Naive B cell (primary cell): ENCODE measurements at regions not wholly inside any gene's neighbourhood (a gene's known extent, or its start where the extent isn't known, plus 50 kb on each side); places are given as distances from the start of the nearest gene placed in this dataset.

Experiments
- ATAC-seq, 2 donors: fragments of 150-1000 bp; cut with Tn5 transposase; 2 replicates each; pipeline ENCODE4 v1.10.0; 2021; ENCODE audit warnings: low read depth in 2 of 2, mild to moderate bottlenecking in 2 of 2, moderate library complexity in 2 of 2
- DNase-seq: peaks from one replicate; pipeline ENCODE4 v3.0.0; 2022
- H3K27ac Mint-ChIP-seq, 6 donors: one replicate each; pipeline ENCODE4 v1.8.0; 2020 to 2022; ENCODE audit warnings: mild to moderate bottlenecking in 6 of 6, mixed read lengths in 6 of 6, moderate library complexity in 5 of 6, inconsistent platforms in 2 of 6
- H3K27me3 Mint-ChIP-seq, 3 donors: one replicate each; pipeline ENCODE4 v1.8.0; 2021 to 2022; ENCODE audit warnings: mixed read lengths in 3 of 3, mild to moderate bottlenecking in 1 of 3
- H3K36me3 Mint-ChIP-seq, 2 donors: one replicate each; pipeline ENCODE4 v1.8.0; 2020 to 2022; ENCODE audit warnings: mixed read lengths in 2 of 2, inconsistent platforms in 1 of 2, mild to moderate bottlenecking in 1 of 2
- H3K4me1 Mint-ChIP-seq, 3 donors: one replicate each; pipeline ENCODE4 v1.8.0; 2020 to 2022; ENCODE audit warnings: mixed read lengths in 3 of 3, inconsistent platforms in 1 of 3, mild to moderate bottlenecking in 1 of 3, moderate library complexity in 1 of 3
- H3K4me3 Mint-ChIP-seq, 8 donors: one replicate each; pipeline ENCODE4 v1.8.0; 2020 to 2022; ENCODE audit warnings: mild to moderate bottlenecking in 8 of 8, mixed read lengths in 8 of 8, moderate library complexity in 8 of 8, inconsistent platforms in 2 of 8
- H3K9me3 Mint-ChIP-seq, 7 donors: one replicate each; pipeline ENCODE4 v1.8.0; 2020 to 2022; ENCODE audit warnings: mixed read lengths in 7 of 7, mild to moderate bottlenecking in 5 of 7, inconsistent platforms in 2 of 7, moderate library complexity in 1 of 7

GRCh38 chr7:45402480-45403218 is 171.5 kb upstream of the ADCY1 start:
- ATAC-seq (no peak), DNase-seq (no peak)
- peaks cover 0 to 14% (median 4%) of the 10 kb centered on the region in 7 donors for H3K9me3 Mint-ChIP-seq
- no peaks in the 10 kb centered on the region for H3K4me1 Mint-ChIP-seq
- H3K27ac Mint-ChIP-seq: no peak overlapping the region
- H3K36me3 Mint-ChIP-seq: no peaks in the 10 kb centered on the region
- peaks cover 0 to 5% (median 0%) of the 10 kb centered on the region in 3 donors for H3K27me3 Mint-ChIP-seq
- no peak overlapping the region for H3K4me3 Mint-ChIP-seq

DNA sequence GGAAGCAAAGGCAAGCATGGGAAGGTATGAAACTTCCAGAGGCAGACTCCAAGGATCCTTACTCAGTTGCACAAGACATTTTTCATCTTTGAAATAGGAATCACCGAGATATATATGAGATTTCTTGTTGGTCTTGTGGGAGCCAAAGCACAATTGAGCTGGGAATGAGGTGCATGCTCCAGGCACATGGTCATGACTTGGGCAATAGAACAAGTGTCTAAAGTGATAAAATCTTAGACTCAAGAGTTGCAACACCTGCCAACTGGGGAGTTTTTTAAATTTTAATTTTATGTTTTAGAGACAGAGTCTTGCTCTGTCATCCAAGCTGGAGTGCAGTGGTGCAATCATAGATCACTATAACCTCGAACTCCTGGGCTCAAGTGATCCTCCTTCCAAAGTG is 169.5 kb upstream of the ADCY1 start:
- Mint-ChIP-seq H3K4me1 (no peaks in the 10 kb centered on the region), H3K27ac (no peak overlapping the region), H3K36me3 (no peaks in the 10 kb centered on the region), H3K4me3 (no peak overlapping the region), H3K27me3 (peaks cover 0 to 11% (median 5%) of the 10 kb centered on the region in 3 donors), H3K9me3 (peaks cover 0 to 14% (median 4%) of the 10 kb centered on the region in 7 donors)
- DNase-seq (no peak), ATAC-seq (no peak)

DNA sequence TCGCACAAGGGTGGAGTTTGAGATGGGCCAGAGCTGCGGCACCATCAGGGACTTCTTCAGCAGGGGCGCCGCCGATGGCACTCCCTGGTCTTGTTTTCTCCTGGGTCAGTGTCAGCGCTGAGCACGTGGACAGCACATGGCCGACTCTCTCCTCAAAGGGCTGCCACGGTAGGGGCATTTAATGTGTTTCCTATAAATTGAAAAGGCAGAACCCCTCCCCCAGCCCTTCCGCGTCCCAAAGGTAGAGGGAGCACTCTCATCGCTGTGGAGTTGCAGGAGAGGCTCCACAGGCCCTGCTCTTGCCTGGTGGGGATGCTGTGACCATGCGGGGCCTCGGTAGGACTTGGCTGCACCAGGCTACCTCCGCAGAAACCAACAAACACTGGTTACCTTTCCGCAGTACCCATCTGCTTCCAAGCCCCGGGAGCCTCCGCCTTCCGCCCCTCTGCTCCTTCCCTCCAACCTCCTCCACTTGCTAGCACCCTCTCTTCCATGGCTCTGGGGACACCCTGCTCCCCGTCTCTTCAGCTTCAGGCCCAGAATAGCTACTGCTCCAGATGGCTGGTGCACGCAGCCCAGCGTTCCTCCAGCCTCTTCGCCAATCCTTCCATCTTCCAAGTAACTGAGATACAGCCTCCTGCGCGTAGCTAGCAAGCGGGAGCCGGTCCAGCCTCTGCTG is 166.3 kb upstream of the ADCY1 start:
- ATAC-seq: no peak
- H3K9me3 Mint-ChIP-seq: peaks cover 2 to 18% (median 8%) of the 10 kb centered on the region in 7 donors
- peak overlapping the region in 1 of 6 donors; percentile 49 for H3K27ac Mint-ChIP-seq
- H3K27me3 Mint-ChIP-seq: peaks cover 0 to 11% (median 5%) of the 10 kb centered on the region in 3 donors
- DNase-seq: no peak
- no peak overlapping the region for H3K4me3 Mint-ChIP-seq
- no peaks in the 10 kb centered on the region for H3K36me3 Mint-ChIP-seq
- no peaks in the 10 kb centered on the region for H3K4me1 Mint-ChIP-seq

- Mint-ChIP-seq H3K27me3 (peaks cover 0 to 11% (median 5%) of the 10 kb centered on the region in 3 donors), H3K4me1 (no peaks in the 10 kb centered on the region), H3K27ac (peak overlapping the region in 2 of 6 donors; percentile 49 to 53), H3K36me3 (no peaks in the 10 kb centered on the region), H3K9me3 (peaks cover 2 to 18% (median 8%) of the 10 kb centered on the region in 7 donors), H3K4me3 (no peak overlapping the region)
- ATAC-seq (no peak), DNase-seq (no peak)
These were observed 165.8 kb upstream of the ADCY1 start for GRCh38 chr7:45408409-45408737.

DNA sequence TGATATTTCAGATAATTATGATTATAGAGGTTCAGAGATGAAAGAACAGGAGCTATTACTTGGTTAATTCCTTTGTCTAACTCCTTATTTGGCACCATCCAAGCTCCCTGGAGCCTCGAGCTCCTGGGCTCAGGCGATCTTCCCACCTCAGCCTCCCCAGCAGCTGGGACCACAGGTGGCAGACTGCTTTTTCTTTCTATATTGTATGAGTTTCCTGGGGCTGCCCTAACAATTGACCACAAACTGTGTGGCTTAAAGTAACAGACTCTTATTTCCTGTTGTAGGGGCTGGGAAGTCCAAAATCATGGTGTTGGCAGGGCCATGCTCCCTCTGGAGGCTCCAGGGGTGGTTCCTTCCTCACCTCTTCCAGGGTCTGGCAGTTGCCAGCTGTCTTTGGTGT is 163.3 kb upstream of the ADCY1 start:
- Mint-ChIP-seq H3K4me3 (no peak overlapping the region), H3K4me1 (no peaks in the 10 kb centered on the region), H3K27me3 (peaks cover 5 to 11% (median 5%) of the 10 kb centered on the region in 3 donors), H3K36me3 (no peaks in the 10 kb centered on the region), H3K9me3 (peaks cover 2 to 12% (median 6%) of the 10 kb centered on the region in 7 donors), H3K27ac (no peak overlapping the region)
- no peak for ATAC-seq
- DNase-seq: no peak

DNA sequence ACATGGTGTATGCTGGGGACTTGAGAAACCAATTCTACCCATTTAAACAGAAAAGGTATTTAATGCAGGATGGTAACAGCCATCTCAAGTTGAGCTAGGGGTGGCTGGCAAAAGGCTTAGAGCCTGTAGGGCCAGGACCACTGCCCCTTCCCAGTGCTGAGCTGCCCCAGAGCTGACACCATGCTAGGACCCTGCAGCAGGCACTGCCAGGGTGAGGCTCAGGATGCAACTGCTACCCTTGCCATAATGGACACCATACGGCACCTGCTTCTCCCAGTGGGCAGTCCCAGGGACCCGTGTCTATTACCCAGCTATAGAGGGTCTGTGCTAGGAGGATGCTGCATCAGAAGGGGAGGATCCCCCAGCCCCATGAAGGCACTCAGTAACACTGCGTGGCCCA is 160.7 kb upstream of the ADCY1 start:
- no peaks in the 10 kb centered on the region for H3K36me3 Mint-ChIP-seq
- DNase-seq (no peak), ATAC-seq (no peak)
- no peak overlapping the region for H3K4me3 Mint-ChIP-seq
- peaks cover 0 to 5% (median 4%) of the 10 kb centered on the region in 3 donors for H3K27me3 Mint-ChIP-seq
- H3K4me1 Mint-ChIP-seq: no peaks in the 10 kb centered on the region
- no peak overlapping the region for H3K27ac Mint-ChIP-seq
- peaks cover 2 to 8% (median 6%) of the 10 kb centered on the region in 7 donors for H3K9me3 Mint-ChIP-seq

GRCh38 chr7:45414226-45414625 is 159.9 kb upstream of the ADCY1 start:
- H3K27me3 Mint-ChIP-seq: peaks cover 0 to 5% (median under 1%) of the 10 kb centered on the region in 3 donors
- H3K27ac Mint-ChIP-seq: no peak overlapping the region
- H3K4me1 Mint-ChIP-seq: no peaks in the 10 kb centered on the region
- peaks cover 2 to 8% (median 6%) of the 10 kb centered on the region in 7 donors for H3K9me3 Mint-ChIP-seq
- no peak overlapping the region for H3K4me3 Mint-ChIP-seq
- H3K36me3 Mint-ChIP-seq: no peaks in the 10 kb centered on the region
- no peak for ATAC-seq
- no peak for DNase-seq

- no peak overlapping the region for H3K4me3 Mint-ChIP-seq
- peaks cover 2 to 7% (median 6%) of the 10 kb centered on the region in 7 donors for H3K9me3 Mint-ChIP-seq
- H3K27ac Mint-ChIP-seq: no peak overlapping the region
- no peaks in the 10 kb centered on the region for H3K36me3 Mint-ChIP-seq
- peaks cover 3 to 5% (median 4%) of the 10 kb centered on the region in 3 donors for H3K27me3 Mint-ChIP-seq
- ATAC-seq: no peak
- no peak for DNase-seq
- no peaks in the 10 kb centered on the region for H3K4me1 Mint-ChIP-seq
These were observed 158.9 kb upstream of the ADCY1 start for GRCh38 chr7:45415265-45415664.

DNA sequence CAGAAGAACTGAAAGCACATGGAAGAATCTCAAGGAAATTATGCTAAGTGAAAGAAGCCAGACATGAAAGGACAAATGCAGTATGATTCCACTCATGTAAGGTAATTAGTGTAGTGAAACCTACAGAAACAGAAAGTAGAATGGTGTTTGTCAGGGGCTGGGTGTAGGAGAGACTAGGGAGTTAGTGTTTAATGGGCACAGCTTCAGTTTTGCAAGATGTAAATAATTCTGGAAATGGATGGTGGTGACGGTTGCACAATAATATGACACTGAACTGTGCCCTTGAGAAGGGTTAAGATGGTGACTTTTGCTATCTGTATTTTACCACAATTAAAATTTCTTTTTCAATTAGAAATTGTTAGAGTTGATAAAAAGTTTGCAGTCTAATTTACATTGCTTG is 157.3 kb upstream of the ADCY1 start:
- DNase-seq: no peak
- Mint-ChIP-seq H3K36me3 (no peaks in the 10 kb centered on the region), H3K4me3 (no peak overlapping the region), H3K4me1 (no peaks in the 10 kb centered on the region), H3K27ac (no peak overlapping the region), H3K27me3 (peaks cover 4 to 6% (median 5%) of the 10 kb centered on the region in 3 donors), H3K9me3 (peaks cover 0 to 2% (median 0%) of the 10 kb centered on the region in 7 donors)
- no peak for ATAC-seq

- no peaks in the 10 kb centered on the region for H3K9me3 Mint-ChIP-seq
- H3K27ac Mint-ChIP-seq: no peak overlapping the region
- no peaks in the 10 kb centered on the region for H3K4me1 Mint-ChIP-seq
- no peak overlapping the region for H3K4me3 Mint-ChIP-seq
- DNase-seq: no peak
- H3K36me3 Mint-ChIP-seq: no peaks in the 10 kb centered on the region
- H3K27me3 Mint-ChIP-seq: peaks cover 4 to 6% (median 5%) of the 10 kb centered on the region in 3 donors
- ATAC-seq: no peak
These were observed 156.9 kb upstream of the ADCY1 start for GRCh38 chr7:45417268-45417667.

DNA sequence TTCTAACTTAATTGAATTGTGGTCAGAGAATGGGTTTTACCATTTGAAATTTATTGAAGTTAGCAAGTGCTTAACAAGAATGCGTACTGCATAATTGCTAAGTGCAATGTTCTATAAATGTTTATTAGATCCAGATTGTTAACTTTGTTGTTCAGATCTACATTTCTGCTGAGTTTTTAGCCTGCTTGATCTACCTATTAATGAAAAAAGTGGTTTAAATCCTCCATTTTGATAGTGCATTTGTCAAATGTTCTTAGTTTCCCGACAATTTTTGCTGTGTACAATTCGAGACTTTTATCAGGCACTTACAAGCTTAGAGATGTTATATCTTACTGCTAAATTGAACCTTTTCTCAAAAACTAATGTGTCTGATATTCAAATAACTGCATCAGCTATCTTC is 156.4 kb upstream of the ADCY1 start:
- Mint-ChIP-seq H3K27me3 (peaks cover 4 to 6% (median 5%) of the 10 kb centered on the region in 3 donors), H3K4me1 (no peaks in the 10 kb centered on the region), H3K27ac (no peak overlapping the region), H3K4me3 (no peak overlapping the region), H3K36me3 (no peaks in the 10 kb centered on the region), H3K9me3 (no peaks in the 10 kb centered on the region)
- ATAC-seq (no peak), DNase-seq (no peak)

- Mint-ChIP-seq H3K27ac (no peak overlapping the region), H3K9me3 (no peaks in the 10 kb centered on the region), H3K4me1 (no peaks in the 10 kb centered on the region), H3K27me3 (peaks cover 0 to 7% (median 6%) of the 10 kb centered on the region in 3 donors), H3K4me3 (no peak overlapping the region), H3K36me3 (no peaks in the 10 kb centered on the region)
- no peak for DNase-seq
- no peak for ATAC-seq
These were observed 153.2 kb upstream of the ADCY1 start for GRCh38 chr7:45420843-45421495.

DNA sequence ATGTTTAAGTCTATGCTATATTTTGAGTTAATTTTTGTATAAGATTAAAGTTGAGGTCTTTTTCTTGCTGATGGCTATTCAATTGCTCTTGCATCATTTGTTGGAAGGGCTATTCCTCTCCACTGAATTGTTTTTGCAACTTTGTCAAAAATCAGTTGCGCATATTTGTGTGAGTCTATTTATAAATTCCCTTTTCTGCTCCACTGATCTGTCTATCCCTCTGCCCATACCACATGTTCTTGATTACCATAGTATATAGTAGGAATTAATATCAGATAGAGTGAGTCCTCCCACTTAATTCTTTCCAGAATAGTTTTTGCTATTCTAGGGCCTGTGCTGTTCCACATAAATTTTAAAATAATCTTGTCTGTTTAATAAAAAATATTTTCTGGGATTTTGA is 152.4 kb upstream of the ADCY1 start:
- H3K27me3 Mint-ChIP-seq: peaks cover 3 to 7% (median 6%) of the 10 kb centered on the region in 3 donors
- DNase-seq: no peak
- no peaks in the 10 kb centered on the region for H3K9me3 Mint-ChIP-seq
- H3K4me3 Mint-ChIP-seq: no peak overlapping the region
- H3K36me3 Mint-ChIP-seq: no peaks in the 10 kb centered on the region
- no peaks in the 10 kb centered on the region for H3K4me1 Mint-ChIP-seq
- no peak for ATAC-seq
- no peak overlapping the region for H3K27ac Mint-ChIP-seq

GRCh38 chr7:45430397-45430796 is 143.8 kb upstream of the ADCY1 start:
- DNase-seq: no peak
- ATAC-seq: no peak
- peaks cover 5 to 15% (median 11%) of the 10 kb centered on the region in 3 donors for H3K27me3 Mint-ChIP-seq
- no peaks in the 10 kb centered on the region for H3K36me3 Mint-ChIP-seq
- no peak overlapping the region for H3K4me3 Mint-ChIP-seq
- H3K9me3 Mint-ChIP-seq: peaks cover 0 to 3% (median 0%) of the 10 kb centered on the region in 7 donors
- no peaks in the 10 kb centered on the region for H3K4me1 Mint-ChIP-seq
- no peak overlapping the region for H3K27ac Mint-ChIP-seq
